ENCODE measurements at regions not wholly inside any gene's neighbourhood (a gene's known extent, or its start where the extent isn't known, plus 50 kb on each side); places are given as distances from the start of the nearest gene placed in this dataset.

DNA sequence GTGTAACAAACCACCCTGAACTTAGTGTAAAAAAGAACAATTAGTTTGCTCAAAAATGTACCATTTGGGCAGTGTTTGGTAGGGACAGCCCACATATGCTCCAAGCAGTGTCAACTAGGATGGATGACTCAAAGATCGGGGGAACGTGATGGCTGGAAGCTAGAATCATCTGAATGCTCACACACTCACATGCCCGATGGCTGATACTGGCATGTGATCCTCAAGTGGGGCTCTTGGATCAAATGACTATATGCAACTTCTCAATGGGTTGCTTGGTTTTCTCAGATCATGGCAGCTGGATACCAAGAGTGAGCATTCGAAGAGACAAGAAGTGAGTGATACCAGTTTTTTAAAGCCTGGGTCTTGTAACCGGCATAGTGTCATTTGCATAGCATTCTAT is 335.9 kb upstream of the KCNMB2 start:
- no peak for ATAC-seq
- H3K36me3 ChIP-seq = no peaks in the 10 kb centered on the region
- intact Hi-C loops (cut with DNase I; ENCODE audit: low total_unique reads) (no loop called here), in situ Hi-C loops (cut with MboI; ENCODE audit: low sequenced_read_pairs in 4 of 4) (no loop called here)
- H3K4me3 ChIP-seq = no peak overlapping the region
- no peaks in the 10 kb centered on the region for H3K9me3 ChIP-seq
- TF ChIP-seq, protein P1, sequence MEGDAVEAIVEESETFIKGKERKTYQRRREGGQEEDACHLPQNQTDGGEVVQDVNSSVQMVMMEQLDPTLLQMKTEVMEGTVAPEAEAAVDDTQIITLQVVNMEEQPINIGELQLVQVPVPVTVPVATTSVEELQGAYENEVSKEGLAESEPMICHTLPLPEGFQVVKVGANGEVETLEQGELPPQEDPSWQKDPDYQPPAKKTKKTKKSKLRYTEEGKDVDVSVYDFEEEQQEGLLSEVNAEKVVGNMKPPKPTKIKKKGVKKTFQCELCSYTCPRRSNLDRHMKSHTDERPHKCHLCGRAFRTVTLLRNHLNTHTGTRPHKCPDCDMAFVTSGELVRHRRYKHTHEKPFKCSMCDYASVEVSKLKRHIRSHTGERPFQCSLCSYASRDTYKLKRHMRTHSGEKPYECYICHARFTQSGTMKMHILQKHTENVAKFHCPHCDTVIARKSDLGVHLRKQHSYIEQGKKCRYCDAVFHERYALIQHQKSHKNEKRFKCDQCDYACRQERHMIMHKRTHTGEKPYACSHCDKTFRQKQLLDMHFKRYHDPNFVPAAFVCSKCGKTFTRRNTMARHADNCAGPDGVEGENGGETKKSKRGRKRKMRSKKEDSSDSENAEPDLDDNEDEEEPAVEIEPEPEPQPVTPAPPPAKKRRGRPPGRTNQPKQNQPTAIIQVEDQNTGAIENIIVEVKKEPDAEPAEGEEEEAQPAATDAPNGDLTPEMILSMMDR (IDR thresholded peaks at IDR 0.05 in 4 of 5, conservative IDR thresholded peaks at IDR 0.05 in 1 of 5) = no peak
- no peak for TF ChIP-seq POLR2A (IDR thresholded peaks at IDR 0.05)
- H3K27ac ChIP-seq = no peak overlapping the region
- no peaks in the 10 kb centered on the region for H3K27me3 ChIP-seq
- H3K4me1 ChIP-seq = peaks cover 3 to 5% of the 10 kb centered on the region in 2 donors
- no peak for DNase-seq

DNA sequence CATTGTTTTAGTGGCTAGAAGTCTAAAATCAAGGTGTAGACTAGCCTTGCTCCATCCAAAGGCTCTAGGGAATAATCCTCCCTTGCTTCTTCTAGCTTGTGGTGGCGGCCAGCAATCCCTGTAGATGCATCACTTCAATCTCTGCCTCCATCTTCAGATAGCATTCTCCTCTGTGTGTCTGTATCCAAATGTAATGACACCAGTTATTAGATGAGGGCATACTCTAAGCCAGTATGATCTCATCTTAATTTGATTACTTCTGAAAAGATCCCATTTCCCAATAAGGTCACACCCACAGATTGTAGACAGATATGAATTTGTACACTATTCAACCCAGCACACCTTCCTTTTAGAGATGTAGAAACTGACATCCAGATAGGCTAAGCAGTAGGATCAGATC is 334.5 kb upstream of the KCNMB2 start:
- Histone ChIP-seq H3K27ac (no peak overlapping the region), H3K36me3 (no peaks in the 10 kb centered on the region), H3K9me3 (no peaks in the 10 kb centered on the region), H3K4me3 (no peak overlapping the region), H3K27me3 (no peaks in the 10 kb centered on the region), H3K4me1 (peaks cover 0 to 4% of the 10 kb centered on the region in 2 donors)
- ATAC-seq (no peak), DNase-seq (no peak)
- in situ Hi-C loops (cut with MboI; ENCODE audit: low sequenced_read_pairs in 4 of 4) (no loop called here), intact Hi-C loops (cut with DNase I; ENCODE audit: low total_unique reads) (no loop called here)
- TF ChIP-seq POLR2A (IDR thresholded peaks at IDR 0.05) = no peak
- TF ChIP-seq, protein P1 (IDR thresholded peaks at IDR 0.05 in 4 of 5, conservative IDR thresholded peaks at IDR 0.05 in 1 of 5) = no peak

DNA sequence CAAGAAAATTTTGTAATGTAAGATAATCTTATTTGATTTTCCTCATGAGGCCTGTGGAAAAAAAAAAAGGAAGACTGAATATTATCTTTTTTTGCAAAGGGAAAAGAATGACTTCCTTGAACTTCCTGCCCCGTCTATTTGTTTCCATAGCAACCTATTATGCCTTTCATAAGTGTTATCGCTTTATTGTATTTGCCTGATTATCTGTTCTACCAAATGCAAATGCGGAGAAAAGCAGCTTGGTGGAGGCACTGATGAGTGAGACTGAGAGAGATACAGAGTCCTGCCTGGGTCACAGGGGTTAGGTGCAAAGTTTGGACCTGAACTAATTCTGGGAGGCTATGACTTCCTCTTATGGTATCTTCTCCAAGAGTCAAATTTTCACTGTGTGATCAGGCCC is 334.0 kb upstream of the KCNMB2 start:
- ATAC-seq = no peak
- in situ Hi-C loops (cut with MboI; ENCODE audit: low sequenced_read_pairs in 4 of 4) = no loop called here

DNA sequence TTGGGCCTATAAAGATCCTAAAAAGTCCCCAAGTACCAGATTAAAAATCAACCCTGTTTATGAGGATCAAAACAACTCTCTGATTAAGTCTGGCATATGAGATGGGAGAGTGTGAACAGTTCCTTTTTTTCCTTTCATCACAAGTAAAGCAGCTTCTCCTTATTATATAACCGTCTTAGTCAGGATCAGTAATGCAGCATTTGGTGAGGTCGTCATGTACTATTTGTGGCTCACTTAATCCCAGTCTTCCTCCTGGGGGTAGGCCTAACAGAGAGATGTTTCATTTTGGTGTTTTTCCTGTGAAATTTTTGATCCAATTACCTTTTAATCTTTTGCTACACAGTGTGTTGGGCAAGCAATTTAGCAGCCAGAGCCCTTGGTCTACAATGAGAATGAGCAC is 333.1 kb upstream of the KCNMB2 start:
- Histone ChIP-seq H3K36me3 (no peaks in the 10 kb centered on the region), H3K4me3 (no peak overlapping the region), H3K4me1 (peaks cover 0 to 4% of the 10 kb centered on the region in 2 donors), H3K27me3 (no peaks in the 10 kb centered on the region), H3K27ac (peak overlapping the region in 2 of 4 donors; percentile 18 to 47), H3K9me3 (no peaks in the 10 kb centered on the region)
- ATAC-seq (peak; percentile 39), DNase-seq (no peak)
- intact Hi-C loops (cut with DNase I; ENCODE audit: low total_unique reads) = no loop called here
- TF ChIP-seq, protein P1 (IDR thresholded peaks at IDR 0.05 in 4 of 5, conservative IDR thresholded peaks at IDR 0.05 in 1 of 5) = no peak
- no peak for TF ChIP-seq POLR2A (IDR thresholded peaks at IDR 0.05)
- in situ Hi-C loops (cut with MboI; ENCODE audit: low sequenced_read_pairs in 4 of 4) = no loop called here

More for the DNA sequence above, 334.0 kb upstream of the KCNMB2 start:
- no peak for DNase-seq
- no peaks in the 10 kb centered on the region for H3K9me3 ChIP-seq
- intact Hi-C loops (cut with DNase I; ENCODE audit: low total_unique reads) = no loop called here
- H3K27ac ChIP-seq = no peak overlapping the region
- no peak for TF ChIP-seq POLR2A (IDR thresholded peaks at IDR 0.05)
- TF ChIP-seq, protein P1 (IDR thresholded peaks at IDR 0.05 in 4 of 5, conservative IDR thresholded peaks at IDR 0.05 in 1 of 5) = no peak
- H3K4me3 ChIP-seq = no peak overlapping the region
- H3K27me3 ChIP-seq = no peaks in the 10 kb centered on the region
- H3K36me3 ChIP-seq = no peaks in the 10 kb centered on the region
- H3K4me1 ChIP-seq = peaks cover 0 to 4% of the 10 kb centered on the region in 2 donors

DNA sequence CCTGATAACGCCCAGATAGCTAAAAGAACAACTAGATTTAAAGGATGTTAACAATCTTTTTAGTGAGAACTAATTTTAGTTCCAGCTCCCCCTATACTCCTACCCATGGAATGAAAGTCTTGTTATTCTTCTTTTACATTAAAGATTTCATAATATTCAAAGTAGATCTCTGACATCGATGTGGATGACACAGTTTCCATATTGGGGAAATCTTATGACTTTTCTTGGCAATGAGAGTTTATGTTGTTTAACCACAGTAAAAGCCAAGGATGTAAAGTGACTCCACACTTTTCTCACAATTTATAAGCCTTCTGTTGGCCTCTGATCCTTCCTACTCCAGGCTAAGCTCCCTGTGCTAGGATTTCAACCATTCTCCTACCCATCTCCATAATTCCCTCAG is 332.6 kb upstream of the KCNMB2 start:
- Histone ChIP-seq H3K4me3 (no peak overlapping the region), H3K27me3 (no peaks in the 10 kb centered on the region), H3K36me3 (no peaks in the 10 kb centered on the region), H3K4me1 (peaks cover 0 to 4% of the 10 kb centered on the region in 2 donors), H3K27ac (peak overlapping the region in 2 of 4 donors; percentile 18 to 47), H3K9me3 (no peaks in the 10 kb centered on the region)
- TF ChIP-seq, protein P1 (IDR thresholded peaks at IDR 0.05 in 4 of 5, conservative IDR thresholded peaks at IDR 0.05 in 1 of 5) = no peak
- no peak for TF ChIP-seq POLR2A (IDR thresholded peaks at IDR 0.05)
- no peak for DNase-seq
- ATAC-seq = no peak
- intact Hi-C loops (cut with DNase I; ENCODE audit: low total_unique reads) (no loop called here), in situ Hi-C loops (cut with MboI; ENCODE audit: low sequenced_read_pairs in 4 of 4) (no loop called here)
